Mucosa of rectum (tissue), 2 donors: ENCODE measurements at regions not wholly inside any gene's neighbourhood (a gene's known extent, or its start where the extent isn't known, plus 50 kb on each side); places are given as distances from the start of the nearest gene placed in this dataset.
"Not testable (repeated sequence)": the region's sequence is repeated elsewhere in the genome, so short reads cannot be mapped to it uniquely, and the experiment has no call there.

Source experiments
- H3K27ac ChIP-seq, 2 donors: one replicate each; pipeline ENCODE4 v1.7.0; 2013; ENCODE audit warnings: inconsistent platforms in 2 of 2, low read depth in 2 of 2, low read length in 2 of 2
- H3K27me3 ChIP-seq, 2 donors: one replicate each; pipeline ENCODE4 v1.7.0; 2013; ENCODE audit warnings: low read length in 2 of 2; ENCODE audit not compliant: control insufficient read depth in 2 of 2, insufficient read depth in 2 of 2
- H3K36me3 ChIP-seq, 2 donors: one replicate each; pipeline ENCODE4 v1.7.0; 2013; ENCODE audit warnings: low read length in 2 of 2; ENCODE audit not compliant: control insufficient read depth in 2 of 2, insufficient read depth in 2 of 2
- H3K4me1 ChIP-seq, 2 donors: one replicate each; pipeline ENCODE4 v1.7.0; 2013; ENCODE audit warnings: low read length in 2 of 2, mild to moderate bottlenecking in 1 of 2; ENCODE audit not compliant: control insufficient read depth in 2 of 2, insufficient read depth in 2 of 2
- H3K4me3 ChIP-seq, 2 donors: one replicate each; pipeline ENCODE4 v1.7.0; 2013; ENCODE audit warnings: low read length in 2 of 2
- H3K9ac ChIP-seq, 2 donors: one replicate each; pipeline ENCODE4 v1.7.0; 2013; ENCODE audit warnings: low read length in 2 of 2, low read depth in 1 of 2, mild to moderate bottlenecking in 1 of 2
- H3K9me3 ChIP-seq, 2 donors: one replicate each; pipeline ENCODE4 v1.7.0; 2013; ENCODE audit warnings: low read length in 2 of 2; ENCODE audit not compliant: control insufficient read depth in 2 of 2
- donor health status: healthy.
- donor health status: Normal muscosa, but diverticular disease.

DNA sequence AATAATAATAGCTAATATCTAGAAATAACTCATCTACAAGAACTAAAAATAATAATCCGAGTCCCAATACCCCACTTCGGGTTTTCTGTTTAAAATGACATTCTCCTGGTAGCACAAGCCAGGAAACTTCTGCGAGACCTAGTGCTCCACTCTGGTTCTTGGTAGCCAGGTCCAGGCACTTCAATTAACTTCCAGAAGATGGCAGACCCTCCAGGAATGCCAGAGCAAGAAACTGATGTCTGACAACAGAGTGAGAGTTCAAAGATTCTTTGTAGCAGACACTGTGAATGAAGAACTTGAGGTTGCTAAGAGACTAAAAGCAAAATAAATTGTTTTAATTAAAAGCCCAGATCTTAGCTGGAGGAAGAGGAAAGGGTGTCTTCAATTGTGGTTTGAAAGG is 1963.3 kb upstream of the CDH9 start:
- Histone ChIP-seq H3K36me3 (no peaks in the 10 kb centered on the region), H3K4me3 (no peak overlapping the region), H3K27me3 (no peaks in the 10 kb centered on the region)

DNA sequence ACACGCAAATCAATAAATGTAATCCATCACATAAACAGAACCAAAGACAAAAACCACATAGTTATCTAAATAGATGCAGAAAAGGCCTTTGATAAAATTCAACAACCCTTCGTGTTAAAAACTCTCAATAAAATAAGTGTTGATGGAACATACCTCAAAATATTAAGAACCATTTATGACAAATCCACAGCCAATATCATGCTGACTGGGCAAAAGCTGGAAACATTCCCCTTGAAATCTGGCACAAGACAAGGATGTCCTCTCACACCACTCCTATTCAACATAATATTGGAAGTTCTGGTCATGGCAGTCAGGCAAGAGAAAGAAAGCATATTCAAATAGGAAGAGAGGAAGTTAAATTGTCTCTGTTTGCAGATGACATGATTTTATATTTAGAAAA is 1946.3 kb upstream of the CDH9 start:
- H3K36me3 ChIP-seq: no peaks in the 10 kb centered on the region
- H3K4me3 ChIP-seq: no peak overlapping the region
- H3K9ac ChIP-seq: no peak overlapping the region
- no peaks in the 10 kb centered on the region for H3K27me3 ChIP-seq
- peaks cover 0 to 3% of the 10 kb centered on the region in 2 donors for H3K9me3 ChIP-seq
- H3K27ac ChIP-seq: no peak overlapping the region
- H3K4me1 ChIP-seq: no peaks in the 10 kb centered on the region

More for the DNA sequence above, 1963.3 kb upstream of the CDH9 start:
- Histone ChIP-seq H3K9ac (no peak overlapping the region), H3K9me3 (no peaks in the 10 kb centered on the region), H3K27ac (no peak overlapping the region), H3K4me1 (no peaks in the 10 kb centered on the region)

DNA sequence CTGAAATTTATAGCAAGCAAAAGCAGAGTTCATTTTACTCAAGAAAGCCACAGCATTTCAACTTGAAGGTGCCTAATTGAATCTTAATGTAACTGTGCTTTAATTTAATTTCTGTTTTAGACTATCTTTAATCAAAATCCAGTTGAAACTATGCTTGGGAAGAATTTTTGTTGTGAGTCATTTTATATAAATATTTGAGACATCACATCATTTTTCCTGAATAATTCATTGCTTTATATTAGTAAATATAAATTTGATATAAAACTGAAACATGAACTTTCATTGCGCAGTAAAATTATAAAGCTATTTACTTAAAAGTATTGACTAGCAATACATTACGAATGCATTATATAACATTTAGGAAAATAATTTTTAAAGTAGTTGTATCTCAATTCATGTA is 1937.1 kb upstream of the CDH9 start:
- Histone ChIP-seq H3K27ac (no peak overlapping the region), H3K9me3 (no peaks in the 10 kb centered on the region), H3K9ac (no peak overlapping the region), H3K4me1 (no peaks in the 10 kb centered on the region), H3K27me3 (no peaks in the 10 kb centered on the region), H3K36me3 (no peaks in the 10 kb centered on the region), H3K4me3 (no peak overlapping the region)

DNA sequence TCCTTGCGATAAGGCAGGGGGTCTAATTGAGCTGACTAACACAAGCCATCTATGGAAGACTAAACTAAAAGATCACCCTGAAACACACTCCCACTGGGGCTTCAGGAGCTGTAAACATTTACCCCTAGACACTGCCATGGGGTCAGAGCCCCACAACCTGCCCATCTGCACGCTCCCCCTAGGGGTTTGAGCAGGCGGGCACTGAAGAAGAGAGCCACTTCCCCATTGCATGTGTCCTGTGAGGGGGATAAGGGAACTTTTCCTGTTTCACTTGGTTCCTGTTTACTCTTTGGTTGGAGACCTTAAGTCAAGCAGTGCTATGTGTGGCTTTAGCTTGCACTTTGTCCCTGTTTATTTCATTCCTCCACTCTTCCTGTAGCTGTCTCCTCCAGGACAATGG is 1929.5 kb upstream of the CDH9 start:
- peaks cover 0 to 2% of the 10 kb centered on the region in 2 donors for H3K9me3 ChIP-seq

DNA sequence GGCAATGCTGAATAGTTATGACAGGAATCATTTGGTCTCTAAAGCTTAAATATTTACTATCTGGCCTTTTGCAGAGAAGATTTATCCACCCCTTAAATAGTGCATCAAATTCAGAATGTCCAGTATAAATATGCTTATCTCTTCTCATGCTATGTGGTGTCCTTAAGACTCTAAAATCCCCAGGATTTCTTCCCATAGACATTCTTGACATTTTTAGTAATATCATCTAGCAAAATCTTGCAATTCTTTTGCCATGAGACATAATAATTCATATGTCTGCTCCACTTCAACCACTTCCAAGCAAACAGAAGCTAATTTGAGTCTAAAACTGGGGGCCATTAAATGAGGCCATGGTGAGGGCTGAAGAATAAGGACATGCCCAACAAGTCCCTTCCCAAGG is 1923.4 kb upstream of the CDH9 start:
- Histone ChIP-seq H3K36me3 (no peaks in the 10 kb centered on the region), H3K9me3 (peaks cover 0 to 2% of the 10 kb centered on the region in 2 donors), H3K27ac (no peak overlapping the region), H3K27me3 (no peaks in the 10 kb centered on the region), H3K4me3 (no peak overlapping the region), H3K9ac (no peak overlapping the region), H3K4me1 (no peaks in the 10 kb centered on the region)

More for the DNA sequence above, 1929.5 kb upstream of the CDH9 start:
- no peaks in the 10 kb centered on the region for H3K27me3 ChIP-seq
- no peak overlapping the region for H3K9ac ChIP-seq
- H3K4me1 ChIP-seq: no peaks in the 10 kb centered on the region
- H3K36me3 ChIP-seq: no peaks in the 10 kb centered on the region
- H3K27ac ChIP-seq: no peak overlapping the region
- no peak overlapping the region for H3K4me3 ChIP-seq

DNA sequence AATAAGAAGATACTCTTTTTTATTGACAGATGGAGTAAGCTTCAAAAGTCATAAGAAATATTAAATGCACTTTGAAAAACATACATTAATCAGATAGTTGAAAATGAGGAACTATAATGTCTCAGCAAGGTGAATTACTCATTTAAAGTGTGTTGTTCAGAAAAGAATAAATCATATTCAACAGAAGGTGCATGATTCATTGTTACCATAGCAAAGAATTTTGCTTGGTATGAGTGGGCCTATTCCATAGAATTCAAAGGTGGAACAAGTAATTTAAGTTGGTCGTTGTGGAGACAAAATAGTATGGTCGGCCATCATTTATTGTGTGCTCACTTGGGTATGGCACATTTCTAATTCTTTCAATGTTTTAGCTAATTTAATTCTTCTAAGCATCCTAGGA is 1920.2 kb upstream of the CDH9 start:
- Histone ChIP-seq H3K4me3 (no peak overlapping the region), H3K9ac (no peak overlapping the region), H3K27me3 (no peaks in the 10 kb centered on the region), H3K27ac (no peak overlapping the region), H3K9me3 (no peaks in the 10 kb centered on the region), H3K4me1 (no peaks in the 10 kb centered on the region), H3K36me3 (no peaks in the 10 kb centered on the region)

DNA sequence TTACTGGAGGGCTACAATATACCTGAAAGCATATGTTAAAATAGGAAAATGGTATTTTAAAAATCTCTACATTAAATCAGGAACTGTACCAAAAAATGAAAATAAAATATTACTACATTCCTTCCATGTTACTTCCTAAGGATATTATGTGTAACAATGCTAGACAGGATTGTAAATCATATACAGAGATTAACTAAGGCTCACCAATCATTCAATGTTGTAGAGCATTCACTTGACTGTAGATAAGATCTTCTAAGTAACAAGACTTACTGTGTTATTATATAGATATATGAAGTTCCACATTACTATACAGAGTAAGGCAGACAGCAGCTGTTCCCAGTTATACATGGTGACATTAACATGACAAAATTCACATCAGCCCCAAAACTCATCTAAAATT is 1919.1 kb upstream of the CDH9 start:
- no peaks in the 10 kb centered on the region for H3K36me3 ChIP-seq
- H3K9ac ChIP-seq: no peak overlapping the region
- no peak overlapping the region for H3K4me3 ChIP-seq
- no peaks in the 10 kb centered on the region for H3K9me3 ChIP-seq
- no peak overlapping the region for H3K27ac ChIP-seq
- no peaks in the 10 kb centered on the region for H3K4me1 ChIP-seq
- H3K27me3 ChIP-seq: no peaks in the 10 kb centered on the region

DNA sequence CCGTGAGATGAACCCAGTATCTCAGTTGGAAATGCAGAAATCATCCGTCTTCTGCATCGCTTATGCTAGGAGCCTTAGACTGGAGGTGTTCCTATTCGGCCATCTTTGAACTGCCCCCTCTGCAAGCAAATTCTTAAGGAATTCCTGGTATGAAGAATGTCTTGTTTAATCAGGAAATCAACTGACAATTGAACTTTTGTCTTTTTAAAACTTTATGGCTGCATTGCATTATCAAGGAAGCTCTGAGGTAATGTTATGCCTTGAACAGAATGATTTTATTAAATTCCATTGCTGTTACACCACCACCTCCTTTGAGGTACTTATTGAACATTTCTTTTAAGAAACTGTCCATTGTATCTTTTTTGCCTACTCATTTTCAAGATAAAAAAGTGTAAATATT is 1915.7 kb upstream of the CDH9 start:
- Histone ChIP-seq H3K36me3 (no peaks in the 10 kb centered on the region), H3K4me1 (no peaks in the 10 kb centered on the region), H3K27ac (no peak overlapping the region), H3K9me3 (no peaks in the 10 kb centered on the region), H3K27me3 (no peaks in the 10 kb centered on the region), H3K9ac (no peak overlapping the region), H3K4me3 (no peak overlapping the region)

DNA sequence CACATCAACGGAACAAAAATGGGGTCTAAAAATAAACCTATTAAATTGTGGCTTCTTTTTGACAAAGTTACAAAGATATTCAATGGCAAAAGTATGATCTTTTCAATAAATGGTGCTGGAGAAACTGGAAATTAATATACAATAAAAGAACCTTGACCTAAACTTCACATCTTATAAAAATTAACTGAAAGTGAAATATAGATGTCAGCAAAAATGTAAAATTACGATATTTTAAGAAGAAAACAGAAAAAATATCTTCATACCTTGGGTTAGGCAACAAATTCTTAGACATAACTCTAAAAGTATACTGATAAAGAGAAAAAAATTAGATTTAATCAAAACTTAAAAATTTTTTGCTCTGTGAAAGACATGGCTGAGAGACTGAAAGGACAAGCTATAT is 1909.5 kb upstream of the CDH9 start:
- H3K27me3 ChIP-seq: no peaks in the 10 kb centered on the region
- H3K36me3 ChIP-seq: no peaks in the 10 kb centered on the region
- H3K4me3 ChIP-seq: no peak overlapping the region
- no peak overlapping the region for H3K27ac ChIP-seq
- no peak overlapping the region for H3K9ac ChIP-seq
- H3K4me1 ChIP-seq: no peaks in the 10 kb centered on the region
- H3K9me3 ChIP-seq: no peaks in the 10 kb centered on the region

DNA sequence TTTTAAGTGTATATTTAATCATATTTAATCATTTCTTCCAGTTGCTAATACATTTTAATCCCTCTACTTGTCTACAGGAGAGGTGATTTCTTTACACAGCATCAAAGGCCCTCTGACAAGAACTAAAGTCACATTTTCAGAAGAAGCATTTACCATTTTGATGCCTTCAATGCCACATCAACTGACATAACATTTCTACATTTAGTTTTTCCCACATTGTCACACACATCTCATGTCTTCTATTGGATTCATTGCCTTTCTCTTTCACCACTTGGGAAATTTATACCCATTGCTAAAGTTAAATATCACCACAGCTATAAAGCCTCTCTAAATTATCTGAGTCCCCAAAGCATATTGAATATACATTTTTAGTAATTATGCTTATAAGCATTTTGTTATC is 1907.5 kb upstream of the CDH9 start:
- H3K4me1 ChIP-seq: no peaks in the 10 kb centered on the region

DNA sequence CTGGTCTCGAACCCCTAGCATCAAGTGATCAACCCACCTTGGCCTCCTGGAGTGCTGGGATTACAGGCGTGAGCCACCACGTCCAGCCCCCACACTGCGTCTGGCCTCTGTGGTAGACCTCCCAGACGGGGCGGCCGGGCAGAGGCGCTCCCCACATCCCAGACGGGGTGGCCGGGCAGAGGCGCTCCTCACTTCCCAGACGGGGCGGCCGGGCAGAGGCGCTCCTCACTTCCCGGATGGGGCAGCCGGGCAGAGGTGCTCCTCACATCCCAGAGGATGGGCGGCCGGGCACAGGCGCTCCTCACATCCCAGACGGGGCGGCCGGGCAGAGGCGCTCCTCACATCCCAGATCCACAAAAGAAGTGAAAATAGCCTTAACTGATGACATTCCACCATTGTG is 1891.0 kb upstream of the CDH9 start:
- not testable (repeated sequence) for H3K4me1 ChIP-seq, H3K36me3 ChIP-seq, H3K9ac ChIP-seq, H3K27ac ChIP-seq, H3K4me3 ChIP-seq, H3K9me3 ChIP-seq, H3K27me3 ChIP-seq

More for the DNA sequence above, 1907.5 kb upstream of the CDH9 start:
- Histone ChIP-seq H3K9ac (no peak overlapping the region), H3K27ac (no peak overlapping the region), H3K9me3 (no peaks in the 10 kb centered on the region), H3K36me3 (no peaks in the 10 kb centered on the region), H3K4me3 (no peak overlapping the region), H3K27me3 (no peaks in the 10 kb centered on the region)
